GM19043 (cell line): ENCODE measurements at regions not wholly inside any gene's neighbourhood (a gene's known extent, or its start where the extent isn't known, plus 50 kb on each side); places are given as distances from the start of the nearest gene placed in this dataset.

ENCODE experiments used
- ATAC-seq: cut with Tn5 transposase; IDR thresholded peaks from one replicate; pipeline ENCODE4 v1.9.1; 2021; ENCODE audit warnings: low read depth; ENCODE audit not compliant: unreplicated experiment

- no peak for ATAC-seq
Observed at GRCh38 chr14:76929927-76930326, 98.6 kb downstream of the IRF2BPL start.

GRCh38 chr14:76927971-76928700, 100.4 kb downstream of the IRF2BPL start:
- no peak for ATAC-seq

GRCh38 chr14:76926521-76927251, 100.5 kb downstream of the LRRC74A start:
- peak; percentile 92 for ATAC-seq

- no peak for ATAC-seq
Observed at GRCh38 chr14:76925097-76925441, 98.9 kb downstream of the LRRC74A start.

GRCh38 chr14:76924371-76925096, 98.3 kb downstream of the LRRC74A start:
- ATAC-seq: no peak

- ATAC-seq: no peak
Observed at GRCh38 chr14:76923431-76924370, 97.5 kb downstream of the LRRC74A start.

GRCh38 chr14:76922584-76922983, 96.4 kb downstream of the LRRC74A start:
- no peak for ATAC-seq

GRCh38 chr14:76922092-76922491, 95.9 kb downstream of the LRRC74A start:
- no peak for ATAC-seq

- no peak for ATAC-seq
Observed at GRCh38 chr14:76921088-76921399, 94.8 kb downstream of the LRRC74A start.

GRCh38 chr14:76920331-76921087, 94.3 kb downstream of the LRRC74A start:
- no peak for ATAC-seq

- ATAC-seq: no peak
Observed at GRCh38 chr14:76919431-76920330, 93.5 kb downstream of the LRRC74A start.
